Osteocyte (in vitro differentiated cells): ENCODE measurements at regions not wholly inside any gene's neighbourhood (a gene's known extent, or its start where the extent isn't known, plus 50 kb on each side); places are given as distances from the start of the nearest gene placed in this dataset.
"Not testable (repeated sequence)": the region's sequence is repeated elsewhere in the genome, so short reads cannot be mapped to it uniquely, and the experiment has no call there.

Source experiments
- DNase-seq: peaks from one replicate; pipeline ENCODE4 v3.0.0; 2021; ENCODE audit warnings: mixed read lengths; ENCODE audit not compliant: unreplicated experiment; ENCODE audit errors: extremely low spot score
- H3K27ac Mint-ChIP-seq: one replicate; pipeline ENCODE4 v1.8.0; 2021; ENCODE audit warnings: mild to moderate bottlenecking, mixed read lengths; ENCODE audit not compliant: unreplicated experiment
- H3K27me3 Mint-ChIP-seq: one replicate; pipeline ENCODE4 v1.8.0; 2021; ENCODE audit warnings: mixed read lengths; ENCODE audit not compliant: unreplicated experiment
- H3K36me3 Mint-ChIP-seq: one replicate; pipeline ENCODE4 v1.8.0; 2021; ENCODE audit warnings: mixed read lengths; ENCODE audit not compliant: unreplicated experiment
- H3K4me1 Mint-ChIP-seq: one replicate; pipeline ENCODE4 v1.8.0; 2021; ENCODE audit warnings: mixed read lengths; ENCODE audit not compliant: unreplicated experiment
- H3K4me3 Mint-ChIP-seq: one replicate; pipeline ENCODE4 v1.8.0; 2021; ENCODE audit warnings: mild to moderate bottlenecking, moderate library complexity, mixed read lengths; ENCODE audit not compliant: unreplicated experiment
- H3K9me3 Mint-ChIP-seq: one replicate; pipeline ENCODE4 v1.8.0; 2021; ENCODE audit warnings: mixed read lengths; ENCODE audit not compliant: unreplicated experiment
- TF ChIP-seq, protein P1 (sequence below): fragments of 200-600 bp; sonication (generic); IDR thresholded peaks from 2 replicates; pipeline ENCODE4 v1.5.0; 2021; ENCODE audit warnings: antibody characterized with exemption, mild to moderate bottlenecking, moderate library complexity

- TF ChIP-seq, protein P1, sequence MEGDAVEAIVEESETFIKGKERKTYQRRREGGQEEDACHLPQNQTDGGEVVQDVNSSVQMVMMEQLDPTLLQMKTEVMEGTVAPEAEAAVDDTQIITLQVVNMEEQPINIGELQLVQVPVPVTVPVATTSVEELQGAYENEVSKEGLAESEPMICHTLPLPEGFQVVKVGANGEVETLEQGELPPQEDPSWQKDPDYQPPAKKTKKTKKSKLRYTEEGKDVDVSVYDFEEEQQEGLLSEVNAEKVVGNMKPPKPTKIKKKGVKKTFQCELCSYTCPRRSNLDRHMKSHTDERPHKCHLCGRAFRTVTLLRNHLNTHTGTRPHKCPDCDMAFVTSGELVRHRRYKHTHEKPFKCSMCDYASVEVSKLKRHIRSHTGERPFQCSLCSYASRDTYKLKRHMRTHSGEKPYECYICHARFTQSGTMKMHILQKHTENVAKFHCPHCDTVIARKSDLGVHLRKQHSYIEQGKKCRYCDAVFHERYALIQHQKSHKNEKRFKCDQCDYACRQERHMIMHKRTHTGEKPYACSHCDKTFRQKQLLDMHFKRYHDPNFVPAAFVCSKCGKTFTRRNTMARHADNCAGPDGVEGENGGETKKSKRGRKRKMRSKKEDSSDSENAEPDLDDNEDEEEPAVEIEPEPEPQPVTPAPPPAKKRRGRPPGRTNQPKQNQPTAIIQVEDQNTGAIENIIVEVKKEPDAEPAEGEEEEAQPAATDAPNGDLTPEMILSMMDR: no peak
Measured at GRCh38 chr4:159787901-159788300, 685.0 kb downstream of the RAPGEF2 start.

DNA sequence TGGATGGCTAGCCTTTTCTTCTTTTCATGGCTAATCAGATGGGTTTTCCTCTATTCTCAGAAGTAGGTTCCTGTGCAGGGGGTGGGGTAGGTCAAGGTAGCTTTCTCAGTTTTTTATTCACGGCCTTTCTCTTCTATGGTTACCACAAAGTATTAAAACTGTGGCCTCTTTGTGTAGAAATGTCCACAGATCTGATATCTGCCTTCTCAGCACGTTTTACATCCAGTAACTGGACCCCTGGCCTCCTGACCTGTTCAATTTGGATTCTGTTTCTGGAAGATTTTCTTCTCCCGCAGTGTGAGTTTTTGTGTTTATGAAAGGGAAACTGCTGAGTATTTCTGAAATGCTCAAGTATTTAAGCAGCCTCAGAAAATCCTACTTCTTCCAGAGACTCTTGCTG lies 688.5 kb downstream of the RAPGEF2 start:
- no peaks in the 10 kb centered on the region for H3K36me3 Mint-ChIP-seq
- H3K9me3 Mint-ChIP-seq: no peaks in the 10 kb centered on the region
- TF ChIP-seq, protein P1: no peak
- H3K27me3 Mint-ChIP-seq: no peaks in the 10 kb centered on the region
- DNase-seq: no peak
- peaks cover 7% of the 10 kb centered on the region for H3K4me1 Mint-ChIP-seq
- H3K27ac Mint-ChIP-seq: no peak overlapping the region
- no peak overlapping the region for H3K4me3 Mint-ChIP-seq

More at GRCh38 chr4:159787901-159788300, 685.0 kb downstream of the RAPGEF2 start:
- DNase-seq: no peak
- Mint-ChIP-seq H3K9me3 (peaks cover 5% of the 10 kb centered on the region), H3K27ac (no peak overlapping the region), H3K27me3 (no peaks in the 10 kb centered on the region), H3K4me1 (peaks cover 7% of the 10 kb centered on the region), H3K36me3 (no peaks in the 10 kb centered on the region), H3K4me3 (no peak overlapping the region)

DNA sequence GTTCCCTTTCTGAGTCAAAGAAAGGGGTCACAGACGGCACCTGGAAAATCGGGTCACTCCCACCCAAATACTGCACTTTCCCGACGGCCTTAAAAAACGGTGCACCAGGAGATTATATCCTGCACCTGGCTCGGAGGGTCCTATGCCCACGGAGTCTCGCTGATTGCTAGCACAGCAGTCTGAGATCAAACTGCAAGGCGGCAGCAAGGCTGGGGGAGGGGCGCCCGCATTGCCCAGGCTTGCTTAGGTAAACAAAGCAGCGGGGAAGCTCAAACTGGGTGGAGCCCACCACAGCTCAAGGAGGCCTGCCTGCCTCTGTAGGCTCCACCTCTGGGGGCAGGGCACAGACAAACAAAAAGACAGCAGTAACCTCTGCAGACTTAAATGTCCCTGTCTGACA lies 701.7 kb downstream of the RAPGEF2 start:
- H3K27ac Mint-ChIP-seq, H3K9me3 Mint-ChIP-seq, H3K4me1 Mint-ChIP-seq, H3K27me3 Mint-ChIP-seq, H3K36me3 Mint-ChIP-seq, H3K4me3 Mint-ChIP-seq, DNase-seq: not testable (repeated sequence)

- TF ChIP-seq, protein P1: no peak
- Mint-ChIP-seq H3K4me3 (no peak overlapping the region), H3K27ac (no peak overlapping the region), H3K27me3 (peaks cover 19% of the 10 kb centered on the region), H3K9me3 (no peaks in the 10 kb centered on the region), H3K4me1 (no peaks in the 10 kb centered on the region), H3K36me3 (no peaks in the 10 kb centered on the region)
- DNase-seq: no peak
Measured at GRCh38 chr4:159823743-159824142, 720.9 kb downstream of the RAPGEF2 start.

DNA sequence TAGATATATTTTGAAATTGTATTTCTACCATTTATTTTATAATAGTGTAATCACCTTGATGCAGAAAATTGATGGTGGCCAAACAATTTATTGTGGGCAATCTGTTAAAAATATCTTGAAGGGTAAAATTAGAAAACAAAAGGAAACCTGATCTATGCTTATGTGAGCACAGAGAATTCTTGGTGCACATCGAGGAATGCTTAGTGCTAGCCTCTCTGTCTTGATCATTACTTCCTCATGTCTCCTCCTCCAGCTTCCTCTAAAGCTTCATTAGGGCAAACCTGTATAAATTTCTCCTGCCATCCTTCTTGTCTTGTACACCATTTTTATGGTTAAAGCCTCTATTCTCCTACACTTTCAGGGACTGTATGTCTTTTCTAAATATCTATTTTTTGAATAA lies 725.8 kb downstream of the RAPGEF2 start:
- DNase-seq: no peak
- peaks cover 26% of the 10 kb centered on the region for H3K27me3 Mint-ChIP-seq
- H3K4me1 Mint-ChIP-seq: no peaks in the 10 kb centered on the region
- TF ChIP-seq, protein P1: no peak
- H3K27ac Mint-ChIP-seq: no peak overlapping the region
- no peak overlapping the region for H3K4me3 Mint-ChIP-seq
- H3K36me3 Mint-ChIP-seq: no peaks in the 10 kb centered on the region
- H3K9me3 Mint-ChIP-seq: no peaks in the 10 kb centered on the region

GRCh38 chr4:159829184-159829583 lies 726.3 kb downstream of the RAPGEF2 start:
- no peaks in the 10 kb centered on the region for H3K9me3 Mint-ChIP-seq
- H3K27ac Mint-ChIP-seq: no peak overlapping the region
- TF ChIP-seq, protein P1: no peak

More at GRCh38 chr4:159829184-159829583, 726.3 kb downstream of the RAPGEF2 start:
- Mint-ChIP-seq H3K36me3 (no peaks in the 10 kb centered on the region), H3K4me3 (no peak overlapping the region), H3K27me3 (peaks cover 25% of the 10 kb centered on the region), H3K4me1 (no peaks in the 10 kb centered on the region)
- DNase-seq: no peak
